ENCODE measurements at regions not wholly inside any gene's neighbourhood (a gene's known extent, or its start where the extent isn't known, plus 50 kb on each side); places are given as distances from the start of the nearest gene placed in this dataset.

DNA sequence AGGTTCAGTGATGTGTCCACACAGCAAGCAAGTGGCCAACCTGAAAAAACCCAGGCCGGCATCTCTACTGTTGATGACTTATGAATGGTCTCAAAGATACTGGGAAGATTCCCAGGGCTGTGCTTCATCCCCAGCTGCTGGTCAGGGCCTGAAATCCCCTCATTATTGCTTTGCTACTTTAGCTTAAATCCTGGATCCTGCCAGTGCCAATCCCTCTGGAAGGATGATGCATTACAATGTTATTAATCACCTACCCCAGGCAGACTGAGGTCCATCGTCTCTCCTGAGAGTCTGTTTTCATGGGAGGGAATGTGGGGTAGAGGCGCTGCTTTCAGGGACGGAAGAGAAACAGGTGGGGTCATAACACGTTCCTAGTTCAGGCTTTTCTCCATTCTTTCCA, 371.6 kb downstream of the RPS24 start:
- no peak overlapping the region for H3K4me2 ChIP-seq (replicated peaks; ENCODE audit: low read depth, low read length, poor library complexity, severe bottlenecking)
- no peak for DNase-seq
- H3K9ac ChIP-seq (ENCODE audit: low read length), result no peak overlapping the region
- POLR2A ChIA-PET, result no interaction called here
- Mint-ChIP-seq H3K9me3 (ENCODE audit: insufficient read depth) (no peaks in the 10 kb centered on the region), H3K4me1 (peaks cover 8% of the 10 kb centered on the region), H3K27me3 (peaks cover 30% of the 10 kb centered on the region), H3K4me3 (no peak overlapping the region), H3K27ac (no peak overlapping the region)
- intact Hi-C loops (cut with micrococcal nuclease), result no loop called here
- H3K27ac ChIP-seq (ENCODE audit: low read length in 2 of 2), result no peak overlapping the region
- H3K27me3 ChIP-seq (replicated peaks in 1 of 4; ENCODE audit: control extremely low read depth in 1 of 4, control insufficient read depth in 3 of 4, insufficient read depth in 4 of 4, low read length in 3 of 4), result peaks cover 0 to 24% (median 5%) of the 10 kb centered on the region in 4 experiments
- 100% methylated on average over 4 of the region's 5 CpGs for WGBS (ENCODE audit: insufficient coverage)
- H3K9me3 ChIP-seq (ENCODE audit: control extremely low read depth in 1 of 3, control insufficient read depth in 2 of 3, insufficient read depth in 1 of 3, low read length in 2 of 3), result no peaks in the 10 kb centered on the region
- no peak for ATAC-seq (ENCODE audit: low read depth)
- no peaks in the 10 kb centered on the region for H3K79me2 ChIP-seq (ENCODE audit: control insufficient read depth, insufficient read depth, low read length)
- H3K4me1 ChIP-seq (ENCODE audit: control insufficient read depth in 2 of 2, insufficient read depth in 2 of 2, low read length in 2 of 2), result peaks cover 7 to 11% of the 10 kb centered on the region in 2 donors
- CTCF ChIA-PET, result no interaction called here
- no peak for TF ChIP-seq EZH2 (IDR thresholded peaks at IDR 0.05; ENCODE audit: borderline replicate concordance, insufficient read depth, low read depth, low read length, poor library complexity, severe bottlenecking)
- TF ChIP-seq, protein P1, sequence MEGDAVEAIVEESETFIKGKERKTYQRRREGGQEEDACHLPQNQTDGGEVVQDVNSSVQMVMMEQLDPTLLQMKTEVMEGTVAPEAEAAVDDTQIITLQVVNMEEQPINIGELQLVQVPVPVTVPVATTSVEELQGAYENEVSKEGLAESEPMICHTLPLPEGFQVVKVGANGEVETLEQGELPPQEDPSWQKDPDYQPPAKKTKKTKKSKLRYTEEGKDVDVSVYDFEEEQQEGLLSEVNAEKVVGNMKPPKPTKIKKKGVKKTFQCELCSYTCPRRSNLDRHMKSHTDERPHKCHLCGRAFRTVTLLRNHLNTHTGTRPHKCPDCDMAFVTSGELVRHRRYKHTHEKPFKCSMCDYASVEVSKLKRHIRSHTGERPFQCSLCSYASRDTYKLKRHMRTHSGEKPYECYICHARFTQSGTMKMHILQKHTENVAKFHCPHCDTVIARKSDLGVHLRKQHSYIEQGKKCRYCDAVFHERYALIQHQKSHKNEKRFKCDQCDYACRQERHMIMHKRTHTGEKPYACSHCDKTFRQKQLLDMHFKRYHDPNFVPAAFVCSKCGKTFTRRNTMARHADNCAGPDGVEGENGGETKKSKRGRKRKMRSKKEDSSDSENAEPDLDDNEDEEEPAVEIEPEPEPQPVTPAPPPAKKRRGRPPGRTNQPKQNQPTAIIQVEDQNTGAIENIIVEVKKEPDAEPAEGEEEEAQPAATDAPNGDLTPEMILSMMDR (IDR thresholded peaks at IDR 0.05), result no peak
- no peaks in the 10 kb centered on the region for H4K20me1 ChIP-seq (ENCODE audit: control insufficient read depth, insufficient read depth, low read length, poor library complexity, severe bottlenecking)
- no peak overlapping the region for H2AFZ ChIP-seq (ENCODE audit: insufficient read depth, low read depth, low read length, poor library complexity, severe bottlenecking)
- no peaks in the 10 kb centered on the region for H3K36me3 ChIP-seq (replicated peaks in 1 of 2; ENCODE audit: control extremely low read depth in 1 of 2, control insufficient read depth in 1 of 2, extremely low read depth in 1 of 2, insufficient read depth in 2 of 2, low read length in 1 of 2)
- no peak overlapping the region for H3K4me3 ChIP-seq (ENCODE audit: control extremely low read depth in 1 of 5, extremely low read depth in 1 of 5, insufficient read depth in 1 of 5, low read depth in 2 of 5, low read length in 4 of 5)

- POLR2A ChIA-PET, result no interaction called here
- no peak overlapping the region for H3K4me3 Mint-ChIP-seq
- H4K20me1 ChIP-seq (ENCODE audit: control insufficient read depth, insufficient read depth, low read length, poor library complexity, severe bottlenecking), result no peaks in the 10 kb centered on the region
- peaks cover 8% of the 10 kb centered on the region for H3K4me1 Mint-ChIP-seq
- intact Hi-C loops (cut with micrococcal nuclease), result no loop called here
- H3K36me3 ChIP-seq (replicated peaks in 1 of 2; ENCODE audit: control extremely low read depth in 1 of 2, control insufficient read depth in 1 of 2, extremely low read depth in 1 of 2, insufficient read depth in 2 of 2, low read length in 1 of 2), result no peaks in the 10 kb centered on the region
- H3K79me2 ChIP-seq (ENCODE audit: control insufficient read depth, insufficient read depth, low read length), result no peaks in the 10 kb centered on the region
- peaks cover 7 to 11% of the 10 kb centered on the region in 2 donors for H3K4me1 ChIP-seq (ENCODE audit: control insufficient read depth in 2 of 2, insufficient read depth in 2 of 2, low read length in 2 of 2)
- no peak overlapping the region for H3K9ac ChIP-seq (ENCODE audit: low read length)
- CTCF ChIA-PET, result no interaction called here
- DNase-seq (no peak), ATAC-seq (ENCODE audit: low read depth) (no peak)
- peaks cover 0 to 24% (median 5%) of the 10 kb centered on the region in 4 experiments for H3K27me3 ChIP-seq (replicated peaks in 1 of 4; ENCODE audit: control extremely low read depth in 1 of 4, control insufficient read depth in 3 of 4, insufficient read depth in 4 of 4, low read length in 3 of 4)
- no peak overlapping the region for H2AFZ ChIP-seq (ENCODE audit: insufficient read depth, low read depth, low read length, poor library complexity, severe bottlenecking)
- H3K27ac ChIP-seq (ENCODE audit: low read length in 2 of 2), result no peak overlapping the region
- no peaks in the 10 kb centered on the region for H3K9me3 Mint-ChIP-seq (ENCODE audit: insufficient read depth)
- no peak overlapping the region for H3K4me3 ChIP-seq (ENCODE audit: control extremely low read depth in 1 of 5, extremely low read depth in 1 of 5, insufficient read depth in 1 of 5, low read depth in 2 of 5, low read length in 4 of 5)
- H3K9me3 ChIP-seq (ENCODE audit: control extremely low read depth in 1 of 3, control insufficient read depth in 2 of 3, insufficient read depth in 1 of 3, low read length in 2 of 3), result no peaks in the 10 kb centered on the region
- H3K4me2 ChIP-seq (replicated peaks; ENCODE audit: low read depth, low read length, poor library complexity, severe bottlenecking), result no peak overlapping the region
- H3K27ac Mint-ChIP-seq, result no peak overlapping the region
- peaks cover 32% of the 10 kb centered on the region for H3K27me3 Mint-ChIP-seq
- WGBS (ENCODE audit: insufficient coverage), result 95% methylated on average over 6 of the region's 6 CpGs
- TF ChIP-seq EZH2 (IDR thresholded peaks at IDR 0.05; ENCODE audit: borderline replicate concordance, insufficient read depth, low read depth, low read length, poor library complexity, severe bottlenecking), result no peak
- TF ChIP-seq, protein P1 (IDR thresholded peaks at IDR 0.05), result no peak
These were observed 372.1 kb downstream of the RPS24 start for GRCh38 chr10:78405736-78406135.
